DOHH2 (cell line): ENCODE measurements at regions not wholly inside any gene's neighbourhood (a gene's known extent, or its start where the extent isn't known, plus 50 kb on each side); places are given as distances from the start of the nearest gene placed in this dataset.

Experiments
- H3F3A ChIP-seq: fragments of 200-600 bp; sonication (generic), shearing (Covaris generic); 2 replicates; pipeline ENCODE4 v1.6.0; 2016; ENCODE audit warnings: antibody characterized with exemption, mild to moderate bottlenecking; ENCODE audit not compliant: control insufficient read depth, insufficient read depth
- H3K27ac ChIP-seq: fragments of 200-600 bp; sonication (generic); 2 replicates; pipeline ENCODE4 v1.5.1; 2014; ENCODE audit warnings: low read depth, mild to moderate bottlenecking, low read length, moderate library complexity
- H3K27me3 ChIP-seq: fragments of 200-600 bp; sonication (generic); 2 replicates; pipeline ENCODE4 v1.6.1; 2014; ENCODE audit warnings: mild to moderate bottlenecking, low read length, mixed read lengths; ENCODE audit not compliant: control insufficient read depth
- H3K36me3 ChIP-seq: fragments of 200-600 bp; sonication (generic); 2 replicates; pipeline ENCODE4 v1.6.1; 2014; ENCODE audit warnings: mild to moderate bottlenecking, low read length, moderate library complexity, mixed read lengths; ENCODE audit not compliant: control insufficient read depth
- H3K4me1 ChIP-seq: fragments of 200-600 bp; sonication (generic); 2 replicates; pipeline ENCODE4 v1.6.1; 2014; ENCODE audit warnings: mild to moderate bottlenecking, low read length, mixed read lengths; ENCODE audit not compliant: control insufficient read depth
- H3K4me2 ChIP-seq: fragments of 200-600 bp; sonication (generic); 2 replicates; pipeline ENCODE4 v1.6.0; 2014; ENCODE audit warnings: mild to moderate bottlenecking, low read length, moderate library complexity
- H3K4me3 ChIP-seq: fragments of 200-600 bp; sonication (generic); 2 replicates; pipeline ENCODE4 v1.5.1; 2014; ENCODE audit warnings: mild to moderate bottlenecking, low read length, mixed read lengths
- H3K79me2 ChIP-seq: fragments of 200-600 bp; sonication (generic); 2 replicates; pipeline ENCODE4 v1.6.1; 2014; ENCODE audit warnings: mild to moderate bottlenecking, low read length, mixed read lengths; ENCODE audit not compliant: control insufficient read depth
- H3K9me2 ChIP-seq: fragments of 200-600 bp; sonication (generic); replicated peaks from 2 replicates; pipeline ENCODE4 v1.6.1; 2014; ENCODE audit warnings: mild to moderate bottlenecking, low read length, mixed read lengths; ENCODE audit not compliant: control insufficient read depth
- H3K9me3 ChIP-seq: fragments of 200-600 bp; sonication (generic); 2 replicates; pipeline ENCODE4 v1.6.1; 2014; ENCODE audit warnings: antibody characterized with exemption, low read length, mixed read lengths; ENCODE audit not compliant: control insufficient read depth, insufficient read depth
- H4K20me1 ChIP-seq: fragments of 200-600 bp; sonication (generic); 2 replicates; pipeline ENCODE4 v1.6.0; 2014; ENCODE audit warnings: low read depth, mild to moderate bottlenecking, antibody characterized with exemption, low read length, moderate library complexity; ENCODE audit not compliant: control insufficient read depth, insufficient read depth
- EZH2phosphoT487 ChIP-seq: fragments of 200-600 bp; sonication (generic); IDR thresholded peaks from 2 replicates; pipeline ENCODE4 v1.6.1; 2017; ENCODE audit warnings: borderline replicate concordance, mild to moderate bottlenecking, antibody characterized with exemption, low read length, moderate library complexity, mixed read lengths
- TF ChIP-seq, protein P1 (sequence below): fragments of 200-600 bp; sonication (generic); IDR thresholded peaks from one replicate; pipeline ENCODE4 v1.5.1; 2014; ENCODE audit warnings: antibody characterized with exemption, mild to moderate bottlenecking, low read depth, low read length; ENCODE audit not compliant: poor library complexity, severe bottlenecking

DNA sequence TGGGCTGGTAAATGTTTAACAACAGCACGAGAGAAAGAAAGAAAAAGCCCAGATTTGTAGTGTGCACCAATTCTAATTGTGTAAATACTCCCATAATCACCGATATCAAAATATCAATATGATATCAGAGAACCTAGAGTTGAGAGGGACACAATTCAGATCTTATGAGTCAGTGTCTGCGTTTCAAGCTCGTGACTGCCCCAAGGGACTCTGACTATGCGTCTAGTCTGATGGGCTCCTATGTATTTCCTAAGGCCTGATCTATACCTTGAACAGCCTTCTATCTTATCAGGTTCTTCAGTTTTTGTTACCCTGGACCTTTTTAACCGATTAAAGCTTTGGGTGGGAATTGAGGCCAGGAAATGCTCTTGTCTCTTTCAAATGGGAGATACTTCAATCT is 243.0 kb upstream of the SLC24A2 start:
- no peaks in the 10 kb centered on the region for H3K36me3 ChIP-seq
- H3K27me3 ChIP-seq = no peaks in the 10 kb centered on the region
- TF ChIP-seq EZH2phosphoT487 = no peak
- TF ChIP-seq, protein P1, sequence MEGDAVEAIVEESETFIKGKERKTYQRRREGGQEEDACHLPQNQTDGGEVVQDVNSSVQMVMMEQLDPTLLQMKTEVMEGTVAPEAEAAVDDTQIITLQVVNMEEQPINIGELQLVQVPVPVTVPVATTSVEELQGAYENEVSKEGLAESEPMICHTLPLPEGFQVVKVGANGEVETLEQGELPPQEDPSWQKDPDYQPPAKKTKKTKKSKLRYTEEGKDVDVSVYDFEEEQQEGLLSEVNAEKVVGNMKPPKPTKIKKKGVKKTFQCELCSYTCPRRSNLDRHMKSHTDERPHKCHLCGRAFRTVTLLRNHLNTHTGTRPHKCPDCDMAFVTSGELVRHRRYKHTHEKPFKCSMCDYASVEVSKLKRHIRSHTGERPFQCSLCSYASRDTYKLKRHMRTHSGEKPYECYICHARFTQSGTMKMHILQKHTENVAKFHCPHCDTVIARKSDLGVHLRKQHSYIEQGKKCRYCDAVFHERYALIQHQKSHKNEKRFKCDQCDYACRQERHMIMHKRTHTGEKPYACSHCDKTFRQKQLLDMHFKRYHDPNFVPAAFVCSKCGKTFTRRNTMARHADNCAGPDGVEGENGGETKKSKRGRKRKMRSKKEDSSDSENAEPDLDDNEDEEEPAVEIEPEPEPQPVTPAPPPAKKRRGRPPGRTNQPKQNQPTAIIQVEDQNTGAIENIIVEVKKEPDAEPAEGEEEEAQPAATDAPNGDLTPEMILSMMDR = no peak
- H3K9me3 ChIP-seq = no peaks in the 10 kb centered on the region
- no peaks in the 10 kb centered on the region for H3K79me2 ChIP-seq
- H3F3A ChIP-seq = no peaks in the 10 kb centered on the region
- H3K4me2 ChIP-seq = no peak overlapping the region
- H3K4me1 ChIP-seq = no peaks in the 10 kb centered on the region
- H4K20me1 ChIP-seq = no peaks in the 10 kb centered on the region
- H3K27ac ChIP-seq = no peak overlapping the region
- no peaks in the 10 kb centered on the region for H3K9me2 ChIP-seq
- no peak overlapping the region for H3K4me3 ChIP-seq

DNA sequence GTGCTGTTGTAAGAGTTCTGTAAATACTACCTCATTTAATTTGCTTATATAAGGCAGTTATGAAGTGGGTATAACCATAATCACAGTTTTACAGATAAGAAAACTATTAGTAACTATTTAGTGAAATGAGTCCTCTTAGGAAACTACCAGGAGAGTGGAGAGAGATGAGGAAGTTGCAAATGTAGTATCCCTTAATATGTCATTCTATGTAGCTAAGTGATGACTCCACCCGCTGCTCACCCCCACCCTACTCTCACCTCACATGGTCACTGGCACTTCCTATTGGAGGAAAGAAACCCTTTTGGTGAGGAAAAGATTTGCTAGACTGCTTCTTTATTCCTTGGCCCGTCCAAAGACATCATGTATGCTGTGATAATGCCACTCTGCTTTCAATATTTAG is 241.8 kb upstream of the SLC24A2 start:
- no peaks in the 10 kb centered on the region for H3K27me3 ChIP-seq
- TF ChIP-seq, protein P1 = no peak
- no peak for TF ChIP-seq EZH2phosphoT487
- no peaks in the 10 kb centered on the region for H4K20me1 ChIP-seq
- H3F3A ChIP-seq = no peaks in the 10 kb centered on the region
- no peaks in the 10 kb centered on the region for H3K36me3 ChIP-seq
- H3K79me2 ChIP-seq = no peaks in the 10 kb centered on the region
- H3K4me1 ChIP-seq = no peaks in the 10 kb centered on the region
- no peak overlapping the region for H3K27ac ChIP-seq
- H3K9me2 ChIP-seq = no peaks in the 10 kb centered on the region
- no peaks in the 10 kb centered on the region for H3K9me3 ChIP-seq
- no peak overlapping the region for H3K4me3 ChIP-seq
- H3K4me2 ChIP-seq = no peak overlapping the region

DNA sequence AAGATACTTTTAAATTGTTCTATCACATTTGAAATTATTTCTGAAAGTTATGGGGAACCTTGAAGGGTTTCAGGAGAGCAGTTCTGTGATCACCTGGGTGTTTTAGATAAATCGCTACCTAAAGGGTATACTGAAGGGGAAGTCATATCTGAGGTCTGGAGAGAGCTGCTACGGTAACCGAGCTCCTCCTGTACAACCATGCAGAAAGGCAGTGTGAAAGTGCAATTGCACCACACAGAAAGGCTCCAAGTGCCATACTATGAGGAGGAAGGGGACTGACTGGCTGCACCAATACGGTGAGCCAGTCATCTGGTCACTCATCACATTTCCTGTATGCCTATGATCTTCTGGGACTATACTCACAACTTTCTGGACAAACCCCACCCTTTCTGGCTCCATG is 241.4 kb upstream of the SLC24A2 start:
- Histone ChIP-seq H4K20me1 (no peaks in the 10 kb centered on the region), H3K4me2 (no peak overlapping the region), H3K36me3 (no peaks in the 10 kb centered on the region), H3K27me3 (no peaks in the 10 kb centered on the region), H3F3A (no peaks in the 10 kb centered on the region), H3K4me1 (no peaks in the 10 kb centered on the region), H3K4me3 (no peak overlapping the region), H3K9me2 (no peaks in the 10 kb centered on the region), H3K9me3 (no peaks in the 10 kb centered on the region), H3K79me2 (no peaks in the 10 kb centered on the region), H3K27ac (no peak overlapping the region)
- TF ChIP-seq, protein P1 = no peak
- TF ChIP-seq EZH2phosphoT487 = no peak

DNA sequence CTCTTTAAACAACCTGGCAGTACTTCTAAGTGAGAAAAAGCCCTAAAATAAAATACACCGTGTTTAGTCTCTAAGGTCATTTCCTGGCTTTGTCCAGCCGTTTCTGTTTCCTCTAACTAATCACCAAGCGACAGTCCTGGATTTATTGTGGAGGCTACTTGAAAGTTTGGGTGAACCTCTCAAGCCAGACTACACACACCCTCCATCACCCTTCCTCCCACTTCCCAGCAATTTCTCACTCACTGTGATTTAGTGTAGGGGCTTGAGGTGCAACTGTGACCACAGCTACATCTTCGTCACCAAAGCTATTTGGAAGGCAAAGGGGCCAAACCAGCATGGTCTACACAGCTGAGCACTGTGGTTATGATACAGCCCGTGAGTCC is 240.0 kb upstream of the SLC24A2 start:
- H3K9me2 ChIP-seq = no peaks in the 10 kb centered on the region
- H3K79me2 ChIP-seq = no peaks in the 10 kb centered on the region
- no peaks in the 10 kb centered on the region for H3K9me3 ChIP-seq
- no peaks in the 10 kb centered on the region for H3K36me3 ChIP-seq
- no peak overlapping the region for H3K27ac ChIP-seq
- no peaks in the 10 kb centered on the region for H3F3A ChIP-seq
- H3K4me3 ChIP-seq = no peak overlapping the region
- no peak overlapping the region for H3K4me2 ChIP-seq
- TF ChIP-seq, protein P1 = no peak
- no peak for TF ChIP-seq EZH2phosphoT487
- no peaks in the 10 kb centered on the region for H3K4me1 ChIP-seq
- H4K20me1 ChIP-seq = no peaks in the 10 kb centered on the region
- H3K27me3 ChIP-seq = no peaks in the 10 kb centered on the region
